K562 (cell line): ENCODE measurements at regions not wholly inside any gene's neighbourhood (a gene's known extent, or its start where the extent isn't known, plus 50 kb on each side); places are given as distances from the start of the nearest gene placed in this dataset.
A peak's percentile ranks its signal among the peaks of the same experiment; 100 is the strongest.

Experiments used
- ATAC-seq: fragments of 200-7000 bp; cut with Tn5 transposase; 3 replicates; pipeline ENCODE4 v1.9.1; 2020; ENCODE audit warnings: moderate library complexity
- BruUV-seq: library from RNA; stranded (reverse); fragments of 400-500 nt; replicated peaks from 2 replicates; lab custom pipeline; 2021; lab: Mats Ljungman, UMichigan
- CTCF ChIA-PET: fragments of 300-600 bp; formaldehyde crosslinking; extraction: SDS; loops from one replicate; lab custom pipeline; 2021; ENCODE audit warnings: low intra/inter-chr PET ratio; lab: Yijun Ruan, JAX
- POLR2A ChIA-PET: fragments of 300-600, 350-650 bp; sonication (Branson Sonifier 250); formaldehyde crosslinking; extraction: SDS; loops from one replicate; lab custom pipeline; 2021; ENCODE audit warnings: antibody characterized with exemption, inconsistent platforms; lab: Yijun Ruan, JAX
- DNase-seq, 4 experiments: peaks; one replicate each; pipeline versions ENCODE4 v3.0.0 to v3.0.0-alpha.2; 2011 to 2018; ENCODE audit warnings: low spot score in 3 of 4, mixed read lengths in 3 of 4; ENCODE audit errors: extremely low read depth in 1 of 4
- FAIRE-seq: peaks from 2 replicates; lab custom pipeline; 2011; peaks lifted over from hg19 to GRCh38; lab: Jason Lieb, UNC
- H2AFZ ChIP-seq: 2 replicates; pipeline ENCODE4 v1.6.0; 2011; ENCODE audit warnings: low read depth, low read length, control low read depth, inconsistent platforms
- H3K27ac ChIP-seq: fragments of 200-600 bp; 3 replicates; pipeline ENCODE4 v1.8.0; 2011; ENCODE audit warnings: low read depth, mild to moderate bottlenecking, control low read depth, inconsistent platforms, low read length, moderate library complexity, mixed read lengths; ENCODE audit errors: extremely low read depth
- H3K27me3 ChIP-seq, 2 experiments: fragments of 300-600 bp in 1 of 2; 2 replicates in 1 of 2; 3 replicates in 1 of 2; pipeline versions ENCODE4 v1.6.0 to v1.8.0; 2011; ENCODE audit warnings: inconsistent platforms in 2 of 2, low read length in 2 of 2, mild to moderate bottlenecking in 1 of 2, mixed read lengths in 1 of 2, moderate library complexity in 1 of 2; ENCODE audit not compliant: control insufficient read depth in 2 of 2, insufficient read depth in 2 of 2
- H3K36me3 ChIP-seq: fragments of 300-600 bp; 3 replicates; pipeline ENCODE4 v1.8.0; 2011; ENCODE audit warnings: mild to moderate bottlenecking, low read length, inconsistent platforms; ENCODE audit not compliant: control insufficient read depth, insufficient read depth
- H3K4me1 ChIP-seq, 2 experiments: fragments of 200-600 bp in 1 of 2; replicated peaks in 1 of 2; 2 replicates in 1 of 2; 3 replicates in 1 of 2; pipeline versions ENCODE4 v1.5.1 to v1.8.0; 2011; ENCODE audit warnings: inconsistent platforms in 2 of 2, low read length in 2 of 2, mild to moderate bottlenecking in 1 of 2, mixed read lengths in 1 of 2, moderate library complexity in 1 of 2; ENCODE audit not compliant: control insufficient read depth in 2 of 2, insufficient read depth in 2 of 2
- H3K4me2 ChIP-seq: 2 replicates; pipeline ENCODE4 v1.6.1; 2011; ENCODE audit warnings: low read length, control low read depth, inconsistent platforms, mixed read lengths; ENCODE audit not compliant: insufficient read depth
- H3K4me3 ChIP-seq: fragments of 200-600 bp; sonication (generic), shearing (Covaris generic); 2 replicates; pipeline ENCODE4 v1.5.1; 2016; ENCODE audit warnings: control low read depth, inconsistent platforms
- H3K79me2 ChIP-seq: fragments of 200-600 bp; 3 replicates; pipeline ENCODE4 v1.8.0; 2011; ENCODE audit warnings: low read length, inconsistent platforms; ENCODE audit not compliant: control insufficient read depth, insufficient read depth
- H3K9ac ChIP-seq, 2 experiments: 2 replicates each; pipeline versions ENCODE4 v1.6.0 to v1.6.1; 2011; ENCODE audit warnings: low read depth in 2 of 2, low read length in 2 of 2, control low read depth in 1 of 2, inconsistent platforms in 1 of 2, mild to moderate bottlenecking in 1 of 2, mixed read lengths in 1 of 2; ENCODE audit not compliant: insufficient read depth in 1 of 2
- H3K9me1 ChIP-seq: one replicate; pipeline ENCODE4 v1.6.0; 2011; ENCODE audit warnings: inconsistent platforms, mild to moderate bottlenecking, low read length, moderate library complexity; ENCODE audit not compliant: control insufficient read depth, insufficient read depth
- H3K9me3 ChIP-seq: replicated peaks from 2 replicates; pipeline ENCODE4 v1.5.1; 2011; ENCODE audit warnings: low read depth, low read length, inconsistent platforms; ENCODE audit not compliant: control insufficient read depth, insufficient read depth
- H4K20me1 ChIP-seq: replicated peaks from 2 replicates; pipeline ENCODE4 v1.6.1; 2011; ENCODE audit warnings: low read length, inconsistent platforms, mixed read lengths; ENCODE audit not compliant: control insufficient read depth, insufficient read depth
- CREBBP ChIP-seq: IDR thresholded peaks from one replicate; pipeline ENCODE4 v1.6.1; 2012; ENCODE audit warnings: low read depth, mild to moderate bottlenecking, control low read depth, inconsistent platforms, low read length
- GMEB1 ChIP-seq: fragments of 250-450 bp; sonication (Bioruptor Pico); IDR thresholded peaks from 2 replicates; pipeline ENCODE4 v1.4.0; 2020; ENCODE audit warnings: mild to moderate bottlenecking
- HLTF ChIP-seq: fragments of 450-650 bp; IDR thresholded peaks from 2 replicates; pipeline ENCODE4 v1.6.1; 2016
- MCM3 ChIP-seq: fragments of 450-650 bp; IDR thresholded peaks from 2 replicates; pipeline ENCODE4 v1.6.1; 2016
- RAD21 ChIP-seq, 2 experiments: fragments of 250-450 bp in 1 of 2; fragments of 450-650 bp in 1 of 2; sonication (Bioruptor Pico) in 1 of 2; formaldehyde crosslinking in 1 of 2; IDR thresholded peaks in 1 of 2; conservative IDR thresholded peaks in 1 of 2; 2 replicates each; pipeline versions ENCODE4 v1.4.0 to v1.8.0; 2020 to 2022; ENCODE audit warnings: mild to moderate bottlenecking in 2 of 2, moderate library complexity in 1 of 2
- SNIP1 ChIP-seq: fragments of 450-650 bp; IDR thresholded peaks from 2 replicates; pipeline ENCODE4 v1.7.1; 2017; ENCODE audit warnings: low read depth, mild to moderate bottlenecking
- ZNF224 ChIP-seq: sonication (generic); formaldehyde crosslinking; IDR thresholded peaks from 2 replicates; pipeline ENCODE4 v1.8.0; 2022; ENCODE audit warnings: mild to moderate bottlenecking, missing genetic modification reagents
- WGBS: fragments of 100-300 bp; shearing (Covaris generic); methylation state at CpG from one replicate; pipeline ENCODE4 v1.1.6; 2016; ENCODE audit warnings: low coverage, mixed read lengths; ENCODE audit not compliant: insufficient coverage; ENCODE audit errors: missing lambda C conversion rate; 5-methylcytosine and 5-hydroxymethylcytosine counted together
- in situ Hi-C: fragments of 300-500 bp; cut with MboI; formaldehyde crosslinking; loops from 4 replicates; pipeline ENCODE4 v1.15.0; 2018; ENCODE audit warnings: inconsistent platforms, mixed read lengths
- intact Hi-C: fragments of 100-400 bp; cut with micrococcal nuclease; formaldehyde crosslinking; loops from 2 replicates; pipeline ENCODE4 v1.14.2; 2022
- TF ChIP-seq, protein P1 (sequence below): fragments of 250-450 bp; sonication (Bioruptor Pico); IDR thresholded peaks from 2 replicates; pipeline ENCODE4 v1.4.0; 2020; ENCODE audit warnings: mild to moderate bottlenecking, moderate library complexity, borderline replicate concordance

DNA sequence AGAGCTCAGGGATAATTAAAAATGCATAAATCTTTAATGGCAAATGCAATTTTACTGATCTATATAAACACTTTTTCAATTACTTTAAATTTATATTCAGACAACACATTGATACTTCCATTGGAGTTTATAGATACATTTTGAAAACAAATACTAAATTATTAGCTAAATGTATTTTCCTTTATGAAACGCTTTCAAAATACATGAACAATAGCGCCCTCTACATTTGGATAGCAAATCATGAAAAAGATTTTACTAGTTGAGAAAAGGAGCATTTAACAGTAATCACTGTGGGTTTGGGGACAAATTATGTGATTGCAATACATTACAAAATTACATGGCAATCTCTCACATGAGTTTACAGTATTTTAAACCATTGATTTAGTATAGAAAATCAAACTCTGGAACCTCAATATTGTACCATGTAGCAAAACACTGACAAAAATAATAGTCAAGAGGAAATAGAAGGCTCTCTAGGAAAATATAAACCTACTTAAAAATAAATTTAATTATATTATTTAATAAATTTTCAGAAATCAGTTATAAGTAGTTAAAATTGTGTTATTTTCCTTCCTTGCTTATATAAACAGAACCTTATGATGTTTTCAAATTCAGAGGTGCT lies 207.9 kb downstream of the ZIC1 start:
- Histone ChIP-seq H2AFZ (no peak overlapping the region), H3K27ac (no peak overlapping the region), H3K4me3 (no peak overlapping the region), H3K9me1 (no peaks in the 10 kb centered on the region), H3K27me3 (no peaks in the 10 kb centered on the region), H3K9me3 (no peaks in the 10 kb centered on the region), H3K9ac (no peak overlapping the region), H3K36me3 (no peaks in the 10 kb centered on the region), H3K79me2 (no peaks in the 10 kb centered on the region), H4K20me1 (no peaks in the 10 kb centered on the region), H3K4me1 (no peaks in the 10 kb centered on the region), H3K4me2 (no peak overlapping the region)
- no TSS peak for BruUV-seq
- TF ChIP-seq, protein P1, sequence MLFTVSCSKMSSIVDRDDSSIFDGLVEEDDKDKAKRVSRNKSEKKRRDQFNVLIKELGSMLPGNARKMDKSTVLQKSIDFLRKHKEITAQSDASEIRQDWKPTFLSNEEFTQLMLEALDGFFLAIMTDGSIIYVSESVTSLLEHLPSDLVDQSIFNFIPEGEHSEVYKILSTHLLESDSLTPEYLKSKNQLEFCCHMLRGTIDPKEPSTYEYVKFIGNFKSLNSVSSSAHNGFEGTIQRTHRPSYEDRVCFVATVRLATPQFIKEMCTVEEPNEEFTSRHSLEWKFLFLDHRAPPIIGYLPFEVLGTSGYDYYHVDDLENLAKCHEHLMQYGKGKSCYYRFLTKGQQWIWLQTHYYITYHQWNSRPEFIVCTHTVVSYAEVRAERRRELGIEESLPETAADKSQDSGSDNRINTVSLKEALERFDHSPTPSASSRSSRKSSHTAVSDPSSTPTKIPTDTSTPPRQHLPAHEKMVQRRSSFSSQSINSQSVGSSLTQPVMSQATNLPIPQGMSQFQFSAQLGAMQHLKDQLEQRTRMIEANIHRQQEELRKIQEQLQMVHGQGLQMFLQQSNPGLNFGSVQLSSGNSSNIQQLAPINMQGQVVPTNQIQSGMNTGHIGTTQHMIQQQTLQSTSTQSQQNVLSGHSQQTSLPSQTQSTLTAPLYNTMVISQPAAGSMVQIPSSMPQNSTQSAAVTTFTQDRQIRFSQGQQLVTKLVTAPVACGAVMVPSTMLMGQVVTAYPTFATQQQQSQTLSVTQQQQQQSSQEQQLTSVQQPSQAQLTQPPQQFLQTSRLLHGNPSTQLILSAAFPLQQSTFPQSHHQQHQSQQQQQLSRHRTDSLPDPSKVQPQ (CRISPR knock-in tag): no peak
- no peak for TF ChIP-seq CREBBP
- no peak for TF ChIP-seq ZNF224 (CRISPR knock-in tag)
- no peak for TF ChIP-seq SNIP1
- TF ChIP-seq MCM3: no peak
- TF ChIP-seq HLTF: no peak
- peak in 1 of 2 experiments; percentile 14; a peak in 1 of 4 replicates for TF ChIP-seq RAD21 (CRISPR knock-in tag; conservative IDR thresholded peaks at IDR 0.05 in 1 of 2, IDR thresholded peaks at IDR 0.05 in 1 of 2)
- TF ChIP-seq GMEB1 (CRISPR knock-in tag): no peak
- FAIRE-seq (no peak), ATAC-seq (no peak), DNase-seq (peak in 1 of 4 experiments; percentile 1)
- ChIA-PET POLR2A (no interaction called here), CTCF (no interaction called here)
- 0% methylated on average over 2 of the region's 2 CpGs for WGBS
- in situ Hi-C loops (no loop called here), intact Hi-C loops (no loop called here)
